HEK293 (cell line): ENCODE measurements at regions not wholly inside any gene's neighbourhood (a gene's known extent, or its start where the extent isn't known, plus 50 kb on each side); places are given as distances from the start of the nearest gene placed in this dataset.

Experiments
- SP2 ChIP-seq: fragments of 450-650 bp; formaldehyde crosslinking; IDR thresholded peaks from 2 replicates; pipeline ENCODE4 v1.5.1; 2016; ENCODE audit warnings: missing biosample characterization, missing genetic modification characterization
- ZBTB20 ChIP-seq: fragments of 450-650 bp; formaldehyde crosslinking; IDR thresholded peaks from 2 replicates; pipeline ENCODE4 v1.5.1; 2016; ENCODE audit warnings: missing biosample characterization, missing genetic modification characterization
- ZBTB44 ChIP-seq: fragments of 450-650 bp; IDR thresholded peaks from 2 replicates; pipeline ENCODE4 v1.5.1; 2018; ENCODE audit warnings: missing biosample characterization, mild to moderate bottlenecking, missing genetic modification characterization
- ZNF175 ChIP-seq: fragments of 450-650 bp; formaldehyde crosslinking; IDR thresholded peaks from 2 replicates; pipeline ENCODE4 v1.5.1; 2016; ENCODE audit warnings: missing biosample characterization, missing genetic modification characterization
- ZNF23 ChIP-seq: fragments of 450-650 bp; formaldehyde crosslinking; IDR thresholded peaks from 2 replicates; pipeline ENCODE4 v1.5.1; 2016; ENCODE audit warnings: missing biosample characterization, missing genetic modification characterization, borderline replicate concordance
- ZNF248 ChIP-seq: fragments of 450-650 bp; formaldehyde crosslinking; IDR thresholded peaks from 2 replicates; pipeline ENCODE4 v1.5.1; 2017; ENCODE audit warnings: missing biosample characterization, missing genetic modification characterization
- ZNF558 ChIP-seq: fragments of 450-650 bp; formaldehyde crosslinking; IDR thresholded peaks from 2 replicates; pipeline ENCODE4 v1.5.1; 2016; ENCODE audit warnings: missing biosample characterization, missing genetic modification characterization
- ZNF785 ChIP-seq: fragments of 450-650 bp; formaldehyde crosslinking; IDR thresholded peaks from 2 replicates; pipeline ENCODE4 v1.5.1; 2016; ENCODE audit warnings: missing biosample characterization, missing genetic modification characterization
- TF ChIP-seq, protein P1 (sequence below): fragments of 450-650 bp; formaldehyde crosslinking; IDR thresholded peaks from 2 replicates; pipeline ENCODE4 v1.5.1; 2016; ENCODE audit warnings: missing biosample characterization, missing genetic modification characterization, borderline replicate concordance
- TF ChIP-seq, protein P2 (sequence below): fragments of 450-650 bp; formaldehyde crosslinking; IDR thresholded peaks from 2 replicates; pipeline ENCODE4 v1.5.1; 2016; ENCODE audit warnings: missing biosample characterization, missing genetic modification characterization
- TF ChIP-seq, protein P3 (sequence below): fragments of 450-650 bp; formaldehyde crosslinking; IDR thresholded peaks from 2 replicates; pipeline ENCODE4 v1.5.1; 2016; ENCODE audit warnings: missing biosample characterization, missing genetic modification characterization

DNA sequence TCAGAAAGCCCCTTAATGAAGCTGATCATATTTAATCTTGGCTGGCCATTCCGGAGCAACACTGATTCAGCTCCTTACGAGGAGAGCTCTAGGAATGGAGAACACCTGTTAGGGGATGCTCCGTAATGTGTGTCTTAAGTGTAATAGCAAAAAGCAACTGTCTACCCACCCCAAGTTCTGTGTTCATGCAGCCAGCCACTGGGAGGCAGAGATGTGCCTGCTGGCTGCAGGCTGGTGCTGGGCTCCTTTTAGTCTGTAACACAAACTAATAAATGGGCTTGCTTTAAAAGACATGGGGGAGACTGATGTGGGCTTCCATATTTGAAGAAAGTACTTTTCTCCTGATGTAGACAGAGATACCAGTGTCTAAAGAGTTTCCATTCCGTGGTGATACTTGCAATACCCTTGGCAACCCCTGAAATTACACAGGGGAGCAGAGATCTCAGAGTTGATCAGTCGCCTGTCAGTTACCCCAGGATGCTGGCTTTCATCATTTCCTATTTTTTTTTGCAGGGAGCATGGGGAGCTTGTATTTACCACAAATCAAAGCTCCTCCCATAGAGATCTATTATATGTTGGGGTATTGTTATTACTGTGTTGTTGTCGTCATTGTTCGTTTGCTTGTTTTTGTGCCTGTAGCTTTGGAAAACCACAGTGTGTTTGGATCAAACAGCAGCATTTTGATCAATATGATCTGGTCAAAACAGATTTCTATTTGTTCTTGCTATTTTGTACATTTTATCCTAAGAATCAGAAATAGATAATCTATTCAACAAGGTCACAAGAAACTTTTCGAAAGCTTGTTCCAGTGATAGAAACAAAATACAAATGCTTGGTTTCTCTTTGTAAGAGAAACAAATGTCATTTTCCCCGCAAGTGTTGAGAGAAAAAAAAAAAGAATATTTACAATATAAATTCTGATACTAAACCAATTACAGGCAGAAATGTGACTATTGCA, 65.8 kb downstream of the MTX3 start:
- no peak for TF ChIP-seq ZNF558 (tag by site-specific recombination)
- TF ChIP-seq ZNF175: no peak
- TF ChIP-seq, protein P1, sequence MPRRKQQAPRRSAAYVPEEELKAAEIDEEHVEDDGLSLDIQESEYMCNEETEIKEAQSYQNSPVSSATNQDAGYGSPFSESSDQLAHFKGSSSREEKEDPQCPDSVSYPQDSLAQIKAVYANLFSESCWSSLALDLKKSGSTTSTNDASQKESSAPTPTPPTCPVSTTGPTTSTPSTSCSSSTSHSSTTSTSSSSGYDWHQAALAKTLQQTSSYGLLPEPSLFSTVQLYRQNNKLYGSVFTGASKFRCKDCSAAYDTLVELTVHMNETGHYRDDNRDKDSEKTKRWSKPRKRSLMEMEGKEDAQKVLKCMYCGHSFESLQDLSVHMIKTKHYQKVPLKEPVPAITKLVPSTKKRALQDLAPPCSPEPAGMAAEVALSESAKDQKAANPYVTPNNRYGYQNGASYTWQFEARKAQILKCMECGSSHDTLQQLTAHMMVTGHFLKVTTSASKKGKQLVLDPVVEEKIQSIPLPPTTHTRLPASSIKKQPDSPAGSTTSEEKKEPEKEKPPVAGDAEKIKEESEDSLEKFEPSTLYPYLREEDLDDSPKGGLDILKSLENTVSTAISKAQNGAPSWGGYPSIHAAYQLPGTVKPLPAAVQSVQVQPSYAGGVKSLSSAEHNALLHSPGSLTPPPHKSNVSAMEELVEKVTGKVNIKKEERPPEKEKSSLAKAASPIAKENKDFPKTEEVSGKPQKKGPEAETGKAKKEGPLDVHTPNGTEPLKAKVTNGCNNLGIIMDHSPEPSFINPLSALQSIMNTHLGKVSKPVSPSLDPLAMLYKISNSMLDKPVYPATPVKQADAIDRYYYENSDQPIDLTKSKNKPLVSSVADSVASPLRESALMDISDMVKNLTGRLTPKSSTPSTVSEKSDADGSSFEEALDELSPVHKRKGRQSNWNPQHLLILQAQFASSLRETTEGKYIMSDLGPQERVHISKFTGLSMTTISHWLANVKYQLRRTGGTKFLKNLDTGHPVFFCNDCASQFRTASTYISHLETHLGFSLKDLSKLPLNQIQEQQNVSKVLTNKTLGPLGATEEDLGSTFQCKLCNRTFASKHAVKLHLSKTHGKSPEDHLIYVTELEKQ (tag by site-specific recombination): no peak
- no peak for TF ChIP-seq ZBTB20 (tag by site-specific recombination)
- no peak for TF ChIP-seq SP2 (tag by site-specific recombination)
- TF ChIP-seq ZNF23 (tag by site-specific recombination): no peak
- TF ChIP-seq, protein P2, sequence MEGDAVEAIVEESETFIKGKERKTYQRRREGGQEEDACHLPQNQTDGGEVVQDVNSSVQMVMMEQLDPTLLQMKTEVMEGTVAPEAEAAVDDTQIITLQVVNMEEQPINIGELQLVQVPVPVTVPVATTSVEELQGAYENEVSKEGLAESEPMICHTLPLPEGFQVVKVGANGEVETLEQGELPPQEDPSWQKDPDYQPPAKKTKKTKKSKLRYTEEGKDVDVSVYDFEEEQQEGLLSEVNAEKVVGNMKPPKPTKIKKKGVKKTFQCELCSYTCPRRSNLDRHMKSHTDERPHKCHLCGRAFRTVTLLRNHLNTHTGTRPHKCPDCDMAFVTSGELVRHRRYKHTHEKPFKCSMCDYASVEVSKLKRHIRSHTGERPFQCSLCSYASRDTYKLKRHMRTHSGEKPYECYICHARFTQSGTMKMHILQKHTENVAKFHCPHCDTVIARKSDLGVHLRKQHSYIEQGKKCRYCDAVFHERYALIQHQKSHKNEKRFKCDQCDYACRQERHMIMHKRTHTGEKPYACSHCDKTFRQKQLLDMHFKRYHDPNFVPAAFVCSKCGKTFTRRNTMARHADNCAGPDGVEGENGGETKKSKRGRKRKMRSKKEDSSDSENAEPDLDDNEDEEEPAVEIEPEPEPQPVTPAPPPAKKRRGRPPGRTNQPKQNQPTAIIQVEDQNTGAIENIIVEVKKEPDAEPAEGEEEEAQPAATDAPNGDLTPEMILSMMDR: no peak
- TF ChIP-seq ZNF785: no peak
- no peak for TF ChIP-seq ZBTB44 (tag by site-specific recombination)
- TF ChIP-seq ZNF248: no peak
- TF ChIP-seq, protein P3, sequence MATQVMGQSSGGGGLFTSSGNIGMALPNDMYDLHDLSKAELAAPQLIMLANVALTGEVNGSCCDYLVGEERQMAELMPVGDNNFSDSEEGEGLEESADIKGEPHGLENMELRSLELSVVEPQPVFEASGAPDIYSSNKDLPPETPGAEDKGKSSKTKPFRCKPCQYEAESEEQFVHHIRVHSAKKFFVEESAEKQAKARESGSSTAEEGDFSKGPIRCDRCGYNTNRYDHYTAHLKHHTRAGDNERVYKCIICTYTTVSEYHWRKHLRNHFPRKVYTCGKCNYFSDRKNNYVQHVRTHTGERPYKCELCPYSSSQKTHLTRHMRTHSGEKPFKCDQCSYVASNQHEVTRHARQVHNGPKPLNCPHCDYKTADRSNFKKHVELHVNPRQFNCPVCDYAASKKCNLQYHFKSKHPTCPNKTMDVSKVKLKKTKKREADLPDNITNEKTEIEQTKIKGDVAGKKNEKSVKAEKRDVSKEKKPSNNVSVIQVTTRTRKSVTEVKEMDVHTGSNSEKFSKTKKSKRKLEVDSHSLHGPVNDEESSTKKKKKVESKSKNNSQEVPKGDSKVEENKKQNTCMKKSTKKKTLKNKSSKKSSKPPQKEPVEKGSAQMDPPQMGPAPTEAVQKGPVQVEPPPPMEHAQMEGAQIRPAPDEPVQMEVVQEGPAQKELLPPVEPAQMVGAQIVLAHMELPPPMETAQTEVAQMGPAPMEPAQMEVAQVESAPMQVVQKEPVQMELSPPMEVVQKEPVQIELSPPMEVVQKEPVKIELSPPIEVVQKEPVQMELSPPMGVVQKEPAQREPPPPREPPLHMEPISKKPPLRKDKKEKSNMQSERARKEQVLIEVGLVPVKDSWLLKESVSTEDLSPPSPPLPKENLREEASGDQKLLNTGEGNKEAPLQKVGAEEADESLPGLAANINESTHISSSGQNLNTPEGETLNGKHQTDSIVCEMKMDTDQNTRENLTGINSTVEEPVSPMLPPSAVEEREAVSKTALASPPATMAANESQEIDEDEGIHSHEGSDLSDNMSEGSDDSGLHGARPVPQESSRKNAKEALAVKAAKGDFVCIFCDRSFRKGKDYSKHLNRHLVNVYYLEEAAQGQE (tag by site-specific recombination): no peak
